SK-N-SH treated with all-trans-retinoic acid at 6 μM for 48 hours (cell line): ENCODE measurements at regions not wholly inside any gene's neighbourhood (a gene's known extent, or its start where the extent isn't known, plus 50 kb on each side); places are given as distances from the start of the nearest gene placed in this dataset.

Source experiments
- ISL1 ChIP-seq: fragments of 250-450 bp; sonication (Bioruptor Pico); IDR thresholded peaks from 2 replicates; pipeline ENCODE4 v2.1.2; 2022; ENCODE audit warnings: mild to moderate bottlenecking, moderate library complexity
- ZC3H10 ChIP-seq: fragments of 250-450 bp; sonication (Bioruptor Pico); IDR thresholded peaks from 2 replicates; pipeline ENCODE4 v1.5.1; 2021; ENCODE audit warnings: mild to moderate bottlenecking, moderate library complexity
- TF ChIP-seq, protein P1 (sequence below): fragments of 250-450 bp; sonication (Bioruptor Pico); IDR thresholded peaks from 2 replicates; pipeline ENCODE4 v1.5.1; 2020; ENCODE audit warnings: low read depth, mild to moderate bottlenecking, moderate library complexity

DNA sequence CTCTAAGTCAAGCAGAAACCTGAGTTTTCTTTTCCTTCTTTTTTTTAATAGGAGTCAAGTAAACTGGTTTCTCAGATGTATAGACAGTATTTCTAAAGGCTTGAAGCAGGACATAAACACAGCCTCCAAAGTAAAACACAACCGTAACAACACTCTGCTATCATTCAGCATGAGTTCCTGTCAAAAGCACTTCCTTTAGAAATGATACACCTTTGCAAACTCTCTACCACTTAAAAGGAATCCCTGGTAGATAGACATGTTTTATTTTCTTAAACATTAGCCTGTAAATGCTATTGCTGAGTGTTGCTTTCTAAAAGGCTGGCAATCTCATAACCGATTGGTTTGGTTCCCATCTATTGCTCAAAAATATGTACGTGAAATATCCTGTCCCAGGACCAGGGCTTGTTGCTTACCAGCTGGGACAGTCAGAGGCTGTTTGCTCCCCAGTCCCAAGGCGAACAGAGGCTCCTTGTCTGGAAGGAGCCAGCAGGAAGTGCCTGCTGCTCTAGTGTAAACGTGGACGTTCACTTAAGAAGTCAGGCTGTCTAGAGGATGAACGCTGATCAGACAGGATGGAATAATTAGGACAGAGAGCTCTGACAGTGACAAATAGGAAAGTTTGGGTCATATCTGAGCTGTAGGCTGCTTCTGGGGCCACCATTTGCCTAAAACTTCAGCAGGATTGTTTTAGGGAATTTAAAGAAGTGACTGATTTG, 173.9 kb upstream of the KLF3 start:
- TF ChIP-seq, protein P1, sequence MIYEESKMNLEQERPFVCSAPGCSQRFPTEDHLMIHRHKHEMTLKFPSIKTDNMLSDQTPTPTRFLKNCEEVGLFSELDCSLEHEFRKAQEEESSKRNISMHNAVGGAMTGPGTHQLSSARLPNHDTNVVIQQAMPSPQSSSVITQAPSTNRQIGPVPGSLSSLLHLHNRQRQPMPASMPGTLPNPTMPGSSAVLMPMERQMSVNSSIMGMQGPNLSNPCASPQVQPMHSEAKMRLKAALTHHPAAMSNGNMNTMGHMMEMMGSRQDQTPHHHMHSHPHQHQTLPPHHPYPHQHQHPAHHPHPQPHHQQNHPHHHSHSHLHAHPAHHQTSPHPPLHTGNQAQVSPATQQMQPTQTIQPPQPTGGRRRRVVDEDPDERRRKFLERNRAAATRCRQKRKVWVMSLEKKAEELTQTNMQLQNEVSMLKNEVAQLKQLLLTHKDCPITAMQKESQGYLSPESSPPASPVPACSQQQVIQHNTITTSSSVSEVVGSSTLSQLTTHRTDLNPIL (CRISPR knock-in tag): no peak
- TF ChIP-seq ZC3H10 (CRISPR knock-in tag) (no peak), ISL1 (CRISPR knock-in tag) (no peak)
